HCT116 (cell line): ENCODE measurements at regions not wholly inside any gene's neighbourhood (a gene's known extent, or its start where the extent isn't known, plus 50 kb on each side); places are given as distances from the start of the nearest gene placed in this dataset.
A peak's percentile ranks its signal among the peaks of the same experiment; 100 is the strongest.

Experiments used
- ATAC-seq: fragments of 200-7000 bp; cut with Tn5 transposase; 2 replicates; pipeline ENCODE4 v1.9.1; 2020; ENCODE audit warnings: mild to moderate bottlenecking, moderate library complexity
- BruUV-seq: library from RNA; stranded (reverse); fragments of 400-500 nt; replicated peaks from 2 replicates; lab custom pipeline; 2021; lab: Mats Ljungman, UMichigan
- CTCF ChIA-PET: fragments of 300-600 bp; sonication (Branson Sonifier 250); formaldehyde crosslinking; loops from one replicate; lab custom pipeline; 2021; ENCODE audit warnings: antibody characterized with exemption; lab: Charles Lee
- POLR2A ChIA-PET: fragments of 300-600, 350-600 bp; sonication (Branson Sonifier 250); formaldehyde crosslinking; loops from one replicate; lab custom pipeline; 2021; ENCODE audit warnings: antibody characterized with exemption; lab: Charles Lee
- RAD21 ChIA-PET, 2 experiments: fragments of 300-600 bp; sonication (Branson Sonifier 250); formaldehyde crosslinking; loops; one replicate each; lab custom pipeline; 2023; ENCODE audit warnings: low total read pairs in 2 of 2; ENCODE audit not compliant: uncharacterized antibody in 2 of 2, unreplicated experiment in 2 of 2, low non-redundant PET in 1 of 2; lab: Charles Lee
- DNase-seq: peaks from one replicate; pipeline ENCODE4 v3.0.0-alpha.2; 2010; ENCODE audit warnings: low read depth, low spot score
- H2AFZ ChIP-seq: fragments of 200-600 bp; shearing (Covaris generic), sonication (generic); 2 replicates; pipeline ENCODE4 v1.6.1; 2017; ENCODE audit warnings: low read depth, mixed run types, mixed read lengths, antibody characterized with exemption, low read length; ENCODE audit not compliant: poor library complexity, severe bottlenecking
- H3K27ac ChIP-seq: 2 replicates; pipeline ENCODE4 v1.5.1; 2012; ENCODE audit warnings: low read depth, low read length
- H3K27me3 ChIP-seq: fragments of 200-600 bp; sonication (generic); 2 replicates; pipeline ENCODE4 v1.6.1; 2016; ENCODE audit warnings: mixed run types, low read length, mixed read lengths; ENCODE audit not compliant: insufficient read depth
- H3K36me3 ChIP-seq, 2 experiments: fragments of 200-500 bp in 1 of 2; fragments of 200-600 bp in 1 of 2; sonication (Bioruptor generic) in 1 of 2; sonication (generic) in 1 of 2; 2 replicates each; pipeline versions ENCODE4 v1.5.1 to v1.6.1; 2014 to 2016; ENCODE audit warnings: low read length in 2 of 2, inconsistent platforms in 1 of 2, mixed read lengths in 1 of 2, mixed run types in 1 of 2; ENCODE audit not compliant: insufficient read depth in 2 of 2, control insufficient read depth in 1 of 2
- H3K4me1 ChIP-seq, 2 experiments: fragments of 200-600 bp in 1 of 2; sonication (generic) in 1 of 2; 2 replicates each; pipeline versions ENCODE4 v1.5.1 to v1.6.1; 2012 to 2017; ENCODE audit warnings: low read length in 2 of 2, inconsistent platforms in 1 of 2, mild to moderate bottlenecking in 1 of 2, mixed read lengths in 1 of 2, mixed run types in 1 of 2, moderate library complexity in 1 of 2; ENCODE audit not compliant: insufficient read depth in 2 of 2, control insufficient read depth in 1 of 2
- H3K4me2 ChIP-seq: fragments of 200-600 bp; sonication (generic); 2 replicates; pipeline ENCODE4 v1.6.1; 2017; ENCODE audit warnings: mixed run types, low read length, mixed read lengths
- H3K4me3 ChIP-seq, 2 experiments: fragments of 200-600 bp in 1 of 2; sonication (generic) in 1 of 2; replicated peaks in 1 of 2; 2 replicates each; pipeline ENCODE4 v1.5.1; 2011 to 2016; ENCODE audit warnings: low read length in 2 of 2, control low read depth in 1 of 2, low read depth in 1 of 2, mild to moderate bottlenecking in 1 of 2, mixed read lengths in 1 of 2, mixed run types in 1 of 2
- H3K79me2 ChIP-seq: fragments of 200-600 bp; sonication (generic); 2 replicates; pipeline ENCODE4 v1.6.1; 2017; ENCODE audit warnings: mild to moderate bottlenecking, mixed run types, low read length, moderate library complexity, mixed read lengths; ENCODE audit not compliant: insufficient read depth
- H3K9ac ChIP-seq: fragments of 200-600 bp; sonication (generic); 2 replicates; pipeline ENCODE4 v1.6.1; 2016; ENCODE audit warnings: low read length, mixed read lengths
- H3K9me2 ChIP-seq: fragments of 200-600 bp; sonication (generic), shearing (Covaris generic); 2 replicates; pipeline ENCODE4 v1.6.1; 2017; ENCODE audit warnings: mixed run types, mild to moderate bottlenecking, moderate library complexity; ENCODE audit not compliant: insufficient read depth
- H3K9me3 ChIP-seq, 2 experiments: fragments of 200-500 bp in 1 of 2; fragments of 200-600 bp in 1 of 2; sonication (Bioruptor generic) in 1 of 2; sonication (generic) in 1 of 2; 2 replicates each; pipeline ENCODE4 v1.6.1; 2014 to 2017; ENCODE audit warnings: low read length in 2 of 2, mixed read lengths in 2 of 2, inconsistent platforms in 1 of 2, low read depth in 1 of 2, mild to moderate bottlenecking in 1 of 2, mixed run types in 1 of 2, moderate library complexity in 1 of 2; ENCODE audit not compliant: control insufficient read depth in 1 of 2, insufficient read depth in 1 of 2
- H4K20me1 ChIP-seq: fragments of 200-600 bp; sonication (generic), shearing (Covaris generic); 2 replicates; pipeline ENCODE4 v1.6.1; 2017; ENCODE audit warnings: mixed run types, mild to moderate bottlenecking, moderate library complexity; ENCODE audit not compliant: insufficient read depth
- CBX3 ChIP-seq: IDR thresholded peaks from 2 replicates; pipeline ENCODE4 v1.6.1; 2012; ENCODE audit warnings: low read depth
- CEBPB ChIP-seq: IDR thresholded peaks from 2 replicates; pipeline ENCODE4 v1.6.1; 2012; ENCODE audit warnings: low read depth
- CTCF ChIP-seq, 3 experiments: fragments of 200-600 bp in 1 of 3; sonication (generic) in 1 of 3; IDR thresholded peaks in 2 of 3; conservative IDR thresholded peaks in 1 of 3; 2 replicates each; pipeline ENCODE4 v1.5.1; 2012 to 2017; ENCODE audit warnings: low read depth in 2 of 3, low read length in 2 of 3, antibody characterized with exemption in 1 of 3, borderline replicate concordance in 1 of 3, control low read depth in 1 of 3, mild to moderate bottlenecking in 1 of 3, mixed read lengths in 1 of 3, mixed run types in 1 of 3, moderate library complexity in 1 of 3; ENCODE audit not compliant: insufficient read depth in 1 of 3
- EGR1 ChIP-seq: IDR thresholded peaks from 2 replicates; pipeline ENCODE4 v1.6.1; 2012; ENCODE audit warnings: low read depth
- ELF1 ChIP-seq: IDR thresholded peaks from 2 replicates; pipeline ENCODE4 v1.6.1; 2012; ENCODE audit warnings: low read depth, borderline replicate concordance
- EZH2 ChIP-seq: fragments of 200-600 bp; sonication (generic); IDR thresholded peaks from 2 replicates; pipeline ENCODE4 v1.6.1; 2017; ENCODE audit warnings: antibody characterized with exemption, mixed run types
- EZH2phosphoT487 ChIP-seq: fragments of 200-600 bp; IDR thresholded peaks from 2 replicates; pipeline ENCODE4 v1.6.1; 2018; ENCODE audit warnings: antibody characterized with exemption, borderline replicate concordance
- FOSL1 ChIP-seq: IDR thresholded peaks from 2 replicates; pipeline ENCODE4 v1.6.1; 2012; ENCODE audit warnings: low read depth
- JUND ChIP-seq: IDR thresholded peaks from 2 replicates; pipeline ENCODE4 v1.6.1; 2012
- POLR2A ChIP-seq: IDR thresholded peaks from 2 replicates; pipeline ENCODE4 v1.7.0; 2011; ENCODE audit warnings: borderline replicate concordance; ENCODE audit not compliant: insufficient read depth, insufficient read length; ENCODE audit errors: extremely low read depth
- POLR2AphosphoS5 ChIP-seq: IDR thresholded peaks from 2 replicates; pipeline ENCODE4 v1.6.1; 2011; ENCODE audit warnings: mild to moderate bottlenecking, low read depth, low read length, moderate library complexity
- REST ChIP-seq: IDR thresholded peaks from 2 replicates; pipeline ENCODE4 v1.6.1; 2012; ENCODE audit warnings: low read depth
- SIN3A ChIP-seq: IDR thresholded peaks from 2 replicates; pipeline ENCODE4 v1.6.1; 2012; ENCODE audit warnings: low read depth
- SP1 ChIP-seq: IDR thresholded peaks from 2 replicates; pipeline ENCODE4 v1.6.1; 2012; ENCODE audit warnings: low read depth
- SRF ChIP-seq: IDR thresholded peaks from 2 replicates; pipeline ENCODE4 v1.6.1; 2012; ENCODE audit warnings: low read depth
- YY1 ChIP-seq: IDR thresholded peaks from 2 replicates; pipeline ENCODE4 v1.6.1; 2011; ENCODE audit warnings: low read length, low read depth, moderate library complexity, mild to moderate bottlenecking; ENCODE audit not compliant: insufficient replicate concordance; ENCODE audit errors: extremely low read depth
- ZFX ChIP-seq: fragments of 450-650 bp; IDR thresholded peaks from 2 replicates; pipeline ENCODE4 v1.6.1; 2017
- ZNF274 ChIP-seq: fragments of 200-500 bp; sonication (Bioruptor generic); IDR thresholded peaks from 2 replicates; pipeline ENCODE4 v1.6.1; 2014; ENCODE audit warnings: mild to moderate bottlenecking, low read depth, low read length, inconsistent platforms
- intact Hi-C: fragments of 100-400 bp; cut with micrococcal nuclease; formaldehyde crosslinking; loops from 2 replicates; pipeline ENCODE4 v1.10.0; 2022
- TF ChIP-seq, protein P1 (sequence below): IDR thresholded peaks from 2 replicates; pipeline ENCODE4 v1.6.1; 2011; ENCODE audit warnings: mild to moderate bottlenecking, low read length, moderate library complexity; ENCODE audit not compliant: insufficient replicate concordance; ENCODE audit errors: extremely low read depth
- TF ChIP-seq, protein P2 (sequence below): IDR thresholded peaks from 2 replicates; pipeline ENCODE4 v1.6.1; 2012

DNA sequence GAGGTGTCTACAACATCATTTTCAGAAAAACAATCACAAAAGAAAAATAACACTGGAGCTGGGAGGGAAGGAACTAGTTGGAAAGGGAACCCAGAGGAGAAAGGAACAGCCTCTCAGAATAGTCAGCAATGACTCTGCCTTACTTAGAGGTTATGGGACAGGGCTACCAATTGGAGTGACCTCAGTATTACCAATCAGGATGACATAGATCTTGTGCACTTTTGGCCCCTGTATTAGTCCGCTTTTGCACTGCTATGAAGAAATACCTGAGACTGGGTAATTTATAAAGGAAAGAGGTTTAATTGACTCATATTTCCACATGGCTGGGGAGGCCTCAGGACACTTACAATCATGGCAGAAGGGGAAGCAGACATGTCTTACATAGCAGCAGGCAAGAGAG, 99.7 kb upstream of the SDK1 start:
- intact Hi-C loops: no loop called here
- DNase-seq (no peak), ATAC-seq (no peak)
- no peaks in the 10 kb centered on the region for H3K9me3 ChIP-seq
- H3K79me2 ChIP-seq: no peaks in the 10 kb centered on the region
- no peaks in the 10 kb centered on the region for H3K9me2 ChIP-seq
- POLR2A ChIA-PET: no interaction called here
- no peak overlapping the region for H3K4me3 ChIP-seq
- RAD21 ChIA-PET: no interaction called here
- CTCF ChIA-PET: interaction anchor here (1.2 kb wide), 1 partner anchor 112 kb away, joined by 6 read pairs; no protein-coding TSS in a partner anchor
- TF ChIP-seq EGR1: no peak
- TF ChIP-seq CEBPB: no peak
- no peak for TF ChIP-seq POLR2A
- TF ChIP-seq, protein P1, sequence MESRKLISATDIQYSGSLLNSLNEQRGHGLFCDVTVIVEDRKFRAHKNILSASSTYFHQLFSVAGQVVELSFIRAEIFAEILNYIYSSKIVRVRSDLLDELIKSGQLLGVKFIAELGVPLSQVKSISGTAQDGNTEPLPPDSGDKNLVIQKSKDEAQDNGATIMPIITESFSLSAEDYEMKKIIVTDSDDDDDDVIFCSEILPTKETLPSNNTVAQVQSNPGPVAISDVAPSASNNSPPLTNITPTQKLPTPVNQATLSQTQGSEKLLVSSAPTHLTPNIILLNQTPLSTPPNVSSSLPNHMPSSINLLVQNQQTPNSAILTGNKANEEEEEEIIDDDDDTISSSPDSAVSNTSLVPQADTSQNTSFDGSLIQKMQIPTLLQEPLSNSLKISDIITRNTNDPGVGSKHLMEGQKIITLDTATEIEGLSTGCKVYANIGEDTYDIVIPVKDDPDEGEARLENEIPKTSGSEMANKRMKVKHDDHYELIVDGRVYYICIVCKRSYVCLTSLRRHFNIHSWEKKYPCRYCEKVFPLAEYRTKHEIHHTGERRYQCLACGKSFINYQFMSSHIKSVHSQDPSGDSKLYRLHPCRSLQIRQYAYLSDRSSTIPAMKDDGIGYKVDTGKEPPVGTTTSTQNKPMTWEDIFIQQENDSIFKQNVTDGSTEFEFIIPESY: no peak
- no peak for TF ChIP-seq JUND
- TF ChIP-seq ELF1: no peak
- TF ChIP-seq CTCF (IDR thresholded peaks at IDR 0.05 in 2 of 3, conservative IDR thresholded peaks at IDR 0.05 in 1 of 3; ENCODE audit: borderline replicate concordance in 1 of 3, insufficient read depth in 1 of 3, low read depth in 2 of 3, low read length in 2 of 3): no peak
- no peak for TF ChIP-seq ZFX
- TF ChIP-seq YY1: no peak
- no peak for TF ChIP-seq ZNF274
- TF ChIP-seq EZH2: no peak
- no peak for TF ChIP-seq SRF
- TF ChIP-seq FOSL1: no peak
- no peak for TF ChIP-seq SIN3A
- TF ChIP-seq EZH2phosphoT487: no peak
- no peak for TF ChIP-seq CBX3
- no peak for TF ChIP-seq POLR2AphosphoS5
- TF ChIP-seq, protein P2, sequence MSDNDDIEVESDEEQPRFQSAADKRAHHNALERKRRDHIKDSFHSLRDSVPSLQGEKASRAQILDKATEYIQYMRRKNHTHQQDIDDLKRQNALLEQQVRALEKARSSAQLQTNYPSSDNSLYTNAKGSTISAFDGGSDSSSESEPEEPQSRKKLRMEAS: no peak
- no peak for TF ChIP-seq SP1
- no peak for TF ChIP-seq REST
- no peaks in the 10 kb centered on the region for H3K4me1 ChIP-seq
- H3K9ac ChIP-seq: no peak overlapping the region
- no peaks in the 10 kb centered on the region for H3K27me3 ChIP-seq
- H3K4me2 ChIP-seq: no peak overlapping the region
- peak overlapping the region; percentile 33 for H2AFZ ChIP-seq
- H4K20me1 ChIP-seq: no peaks in the 10 kb centered on the region
- no peak overlapping the region for H3K27ac ChIP-seq
- BruUV-seq: no TSS peak
- H3K36me3 ChIP-seq: no peaks in the 10 kb centered on the region
